Epithelial cell of prostate (primary cell): ENCODE measurements at regions not wholly inside any gene's neighbourhood (a gene's known extent, or its start where the extent isn't known, plus 50 kb on each side); places are given as distances from the start of the nearest gene placed in this dataset.

ENCODE experiments used
- DNase-seq: peaks from one replicate; pipeline ENCODE4 v3.0.0-alpha.2; 2011; ENCODE audit warnings: low read depth, low spot score
- H3K27ac ChIP-seq: fragments of 450-650 bp; 2 replicates; pipeline ENCODE4 v1.5.1; 2017; ENCODE audit warnings: mild to moderate bottlenecking

DNA sequence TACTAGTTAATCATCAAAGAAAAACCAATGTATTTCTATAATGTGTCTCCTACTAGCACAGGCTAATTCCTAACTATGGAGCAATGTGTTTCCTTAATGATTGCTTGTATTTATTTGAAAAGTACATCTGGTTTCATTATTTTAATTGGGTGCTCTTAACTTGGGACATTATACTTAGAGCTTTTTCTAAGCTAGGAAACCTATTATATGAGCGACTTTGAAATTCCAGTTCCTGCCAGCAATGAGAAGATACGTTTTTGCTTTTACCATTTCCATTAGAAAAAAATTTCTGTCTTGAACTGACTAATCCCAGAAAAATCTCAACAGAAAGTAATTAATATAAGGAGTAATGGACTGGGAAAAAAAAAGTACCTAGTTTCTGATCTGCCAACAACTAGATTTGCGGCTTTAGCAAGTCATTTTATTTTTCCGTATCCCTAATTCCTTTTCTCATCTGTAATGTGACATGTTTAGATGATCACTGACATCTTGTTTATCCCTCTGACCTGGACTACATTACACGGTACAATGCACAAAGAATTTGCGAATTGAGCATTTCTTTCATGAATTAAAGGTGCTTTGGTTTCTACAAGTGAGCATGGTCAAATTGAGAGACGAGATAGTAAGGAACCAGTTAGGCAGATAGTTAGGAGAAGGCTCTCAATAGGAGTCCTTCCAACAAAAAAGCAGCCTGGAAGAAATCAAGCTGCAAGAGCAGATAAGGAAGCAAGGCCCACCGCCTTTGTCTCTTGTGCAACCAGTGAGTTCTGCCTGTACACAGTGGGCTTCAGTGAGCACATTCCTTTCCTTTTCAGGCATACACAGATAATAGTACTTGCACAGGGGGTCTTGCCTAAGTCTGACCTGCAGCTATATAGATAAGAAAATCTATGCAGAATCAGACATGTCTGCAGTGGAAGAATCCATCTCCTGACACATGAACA is 1765.0 kb upstream of the FLRT2 start:
- H3K27ac ChIP-seq: no peak overlapping the region
- DNase-seq: no peak

DNA sequence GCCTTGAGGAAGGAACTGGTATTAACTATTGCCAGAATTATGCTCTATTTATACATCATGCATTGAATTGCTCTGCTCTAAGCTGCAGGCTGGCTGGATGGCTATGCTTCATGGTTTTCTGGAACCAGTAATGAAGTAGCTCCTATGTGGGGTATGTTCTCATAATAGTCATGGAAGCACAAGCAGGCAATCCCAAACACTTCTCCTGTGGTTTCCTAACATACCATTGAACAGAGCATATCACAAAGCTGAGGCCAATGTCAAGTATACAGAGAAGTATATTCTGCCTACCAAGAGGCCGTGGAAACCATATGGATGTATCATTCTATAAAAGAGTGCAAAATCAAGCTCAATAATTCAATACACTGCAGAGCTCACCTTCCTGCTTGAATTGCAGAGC is 1752.4 kb upstream of the FLRT2 start:
- no peak for DNase-seq
- no peak overlapping the region for H3K27ac ChIP-seq

DNA sequence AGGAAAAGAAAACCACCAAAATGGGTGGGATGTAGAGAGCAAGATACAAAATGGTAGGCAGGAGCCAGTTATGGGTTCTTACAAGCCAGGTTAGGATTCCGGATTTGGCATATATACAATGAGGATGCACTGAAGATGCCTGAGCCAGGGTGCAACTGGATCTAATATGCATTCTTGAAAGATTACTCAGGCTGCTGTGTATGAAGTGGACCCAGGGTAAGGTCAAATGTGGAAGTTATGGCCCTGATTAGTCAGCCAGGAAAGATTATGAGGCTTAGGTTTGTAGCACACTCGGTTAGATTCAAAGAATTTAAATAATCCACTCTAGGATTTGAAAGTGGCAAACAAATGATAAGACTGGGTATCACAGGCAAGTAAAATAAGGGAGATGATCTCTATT is 1750.7 kb upstream of the FLRT2 start:
- H3K27ac ChIP-seq: no peak overlapping the region
- DNase-seq: no peak

DNA sequence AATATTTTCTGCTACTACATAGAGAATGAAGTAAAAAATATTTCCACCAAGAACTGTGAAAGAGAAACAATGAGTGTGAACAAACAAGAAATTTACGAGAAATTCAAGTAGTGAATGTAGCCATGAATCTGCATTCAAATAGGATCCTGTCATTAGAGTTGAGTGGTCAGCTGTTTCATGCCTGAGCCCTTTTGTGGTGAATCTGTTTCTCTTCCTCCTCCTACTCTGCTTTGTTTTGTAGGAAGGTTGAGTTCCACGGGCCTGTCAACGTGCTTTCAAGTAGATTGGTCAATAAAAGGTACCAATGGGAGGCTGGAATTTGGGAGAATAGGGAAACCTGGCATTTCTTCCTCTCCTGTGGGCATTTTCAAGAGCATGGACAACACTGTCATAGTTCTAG is 1749.6 kb upstream of the FLRT2 start:
- H3K27ac ChIP-seq: no peak overlapping the region
- no peak for DNase-seq

DNA sequence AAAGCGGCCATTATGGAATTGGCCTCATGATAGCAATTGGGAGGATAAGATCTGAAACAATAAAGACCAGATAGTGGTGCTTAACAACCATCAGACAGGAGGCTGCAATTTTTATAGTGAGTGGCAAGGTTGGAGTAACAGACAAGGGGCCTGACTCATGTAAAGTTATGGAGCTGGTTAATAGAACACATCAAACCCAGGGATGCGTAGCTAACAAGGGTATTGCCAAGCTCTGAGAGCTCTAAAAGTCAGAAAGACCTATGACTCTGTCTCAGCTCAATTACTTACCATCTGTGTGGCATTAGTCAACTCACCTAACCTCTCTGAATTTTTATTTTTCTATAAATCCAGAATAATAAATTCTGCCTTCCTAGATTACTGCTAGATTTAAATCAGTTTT is 1731.5 kb upstream of the FLRT2 start:
- no peak for DNase-seq

DNA sequence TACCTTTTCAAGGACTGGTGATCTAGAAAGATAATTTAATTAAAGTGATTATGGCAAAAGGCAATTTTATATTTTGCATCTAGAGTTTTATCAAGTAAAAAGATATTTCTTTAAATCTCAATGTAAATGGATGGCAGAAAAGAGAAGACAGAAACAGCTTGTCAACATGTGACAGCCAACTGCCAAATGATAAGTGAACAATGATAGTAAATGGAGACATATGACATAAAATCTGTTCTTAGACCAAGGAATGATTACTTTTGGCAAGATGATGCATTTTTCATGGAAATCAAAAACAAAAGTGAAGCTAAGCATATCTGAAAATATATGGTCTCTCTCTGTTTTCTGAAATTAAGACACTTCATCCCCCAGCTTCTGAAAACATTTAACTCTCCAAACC is 1730.7 kb upstream of the FLRT2 start:
- no peak for DNase-seq
- no peak overlapping the region for H3K27ac ChIP-seq

More for the DNA sequence above, 1731.5 kb upstream of the FLRT2 start:
- no peak overlapping the region for H3K27ac ChIP-seq

DNA sequence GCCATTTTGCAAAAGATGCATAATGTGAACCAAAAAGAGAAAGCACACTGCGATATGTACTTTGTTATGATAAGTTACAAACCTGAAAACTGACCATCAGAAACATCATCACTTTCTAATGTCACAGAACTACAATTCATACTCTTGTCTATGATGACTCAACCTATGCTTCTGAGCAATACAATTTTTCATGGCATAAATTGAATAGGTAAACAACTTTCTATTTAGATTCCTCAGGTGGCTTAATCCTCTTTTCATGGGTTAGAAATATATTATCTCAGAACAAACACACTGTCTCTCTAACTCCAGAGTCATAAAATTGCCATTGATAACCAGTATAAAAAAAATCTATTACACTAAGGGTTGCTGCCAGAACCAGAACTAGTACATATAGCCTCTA is 1715.0 kb upstream of the FLRT2 start:
- no peak for DNase-seq
- H3K27ac ChIP-seq: no peak overlapping the region

DNA sequence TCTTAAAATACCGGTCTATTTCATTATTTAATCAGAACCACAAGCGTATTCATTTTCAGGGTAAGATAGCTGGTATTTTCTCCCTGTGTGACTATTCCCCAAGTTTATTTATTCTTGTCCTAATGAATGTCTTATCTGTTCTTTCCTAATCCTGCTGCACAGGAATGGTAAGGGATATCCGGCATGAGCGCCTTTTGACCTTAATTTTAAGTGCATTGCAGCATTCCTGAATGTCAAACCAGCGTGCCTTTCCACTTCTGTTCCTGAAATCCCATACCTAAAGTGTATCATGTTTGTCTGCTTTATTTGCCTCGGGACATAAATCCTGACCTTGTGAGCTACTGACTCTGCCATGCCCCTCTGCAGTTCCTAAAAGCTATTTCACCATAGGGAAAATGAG is 1713.2 kb upstream of the FLRT2 start:
- no peak overlapping the region for H3K27ac ChIP-seq
- DNase-seq: no peak

DNA sequence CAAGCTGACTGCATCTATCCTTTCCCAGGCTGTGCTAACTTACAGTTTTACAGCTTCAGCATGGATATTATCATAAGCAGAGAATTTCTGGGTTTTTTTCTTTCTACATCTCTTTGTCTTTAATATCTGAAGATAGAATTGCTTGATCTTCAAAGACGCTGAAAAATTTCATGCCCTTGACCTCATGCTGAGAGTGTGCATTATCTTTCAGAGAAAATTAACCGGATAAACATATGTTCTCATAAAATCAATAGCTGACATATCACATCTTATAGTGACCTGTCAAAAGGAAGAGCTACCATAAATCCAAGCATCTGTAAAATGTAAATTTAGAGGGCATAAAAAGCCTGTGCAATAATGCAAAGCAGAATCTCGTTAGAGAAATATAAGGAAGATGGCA is 1704.1 kb upstream of the FLRT2 start:
- no peak overlapping the region for H3K27ac ChIP-seq
- DNase-seq: no peak

DNA sequence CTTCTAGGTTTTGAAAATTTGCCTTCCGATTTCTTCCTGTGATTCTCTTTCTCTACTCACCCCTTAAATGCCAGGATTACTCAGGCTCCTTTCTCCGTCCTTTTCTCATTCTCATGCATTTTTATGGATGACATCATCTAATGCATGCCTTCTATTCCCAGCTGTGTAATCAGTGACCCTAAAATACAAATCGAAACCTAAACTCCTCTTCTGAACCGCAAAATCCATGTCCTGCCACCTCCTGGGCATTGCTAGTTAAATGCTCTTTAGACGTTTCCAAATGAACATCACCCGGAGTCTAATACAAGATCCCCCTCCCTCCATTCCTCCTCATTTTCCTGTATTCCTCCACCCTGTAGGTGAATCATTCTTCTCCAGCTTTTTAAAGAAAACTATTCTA is 1703.1 kb upstream of the FLRT2 start:
- no peak overlapping the region for H3K27ac ChIP-seq
- no peak for DNase-seq

DNA sequence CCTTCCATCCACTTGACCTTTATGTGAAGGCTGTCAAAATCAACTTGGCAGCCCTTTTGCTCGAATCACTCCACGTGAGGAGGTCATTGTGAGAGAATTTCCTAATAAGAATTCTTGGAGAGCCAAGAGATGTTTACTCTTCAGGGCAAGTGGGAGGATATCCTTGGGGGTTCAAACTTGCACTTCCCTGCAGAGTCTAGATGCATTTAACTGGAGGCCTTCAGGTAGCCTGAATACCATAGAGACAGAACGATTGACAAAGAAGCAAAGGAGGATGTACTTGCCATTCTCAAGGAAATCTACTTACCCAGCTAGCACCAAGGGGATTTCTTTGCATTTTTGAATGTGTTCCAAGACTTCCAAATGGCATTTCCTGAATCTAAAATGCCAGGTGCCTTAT is 1702.6 kb upstream of the FLRT2 start:
- no peak overlapping the region for H3K27ac ChIP-seq

DNA sequence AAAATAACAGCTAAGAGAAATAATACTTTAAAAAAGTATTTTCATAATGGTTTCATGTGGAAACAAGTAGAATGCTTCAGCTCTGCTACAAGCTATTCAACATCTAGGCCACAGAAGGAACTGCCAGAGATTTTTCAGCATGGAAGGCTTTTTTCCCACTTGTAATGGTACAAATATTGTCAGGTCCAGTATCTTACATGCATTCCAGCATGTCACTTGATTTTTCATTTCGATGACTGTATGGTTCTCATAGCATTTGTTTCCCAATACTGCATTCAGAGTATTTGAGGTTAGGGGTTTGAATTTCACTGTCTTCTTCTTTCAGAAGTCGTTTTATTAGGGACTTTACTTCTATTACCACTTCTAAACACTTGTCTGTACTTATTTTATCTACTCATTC is 1701.5 kb upstream of the FLRT2 start:
- H3K27ac ChIP-seq: no peak overlapping the region
- no peak for DNase-seq

More for the DNA sequence above, 1702.6 kb upstream of the FLRT2 start:
- no peak for DNase-seq

DNA sequence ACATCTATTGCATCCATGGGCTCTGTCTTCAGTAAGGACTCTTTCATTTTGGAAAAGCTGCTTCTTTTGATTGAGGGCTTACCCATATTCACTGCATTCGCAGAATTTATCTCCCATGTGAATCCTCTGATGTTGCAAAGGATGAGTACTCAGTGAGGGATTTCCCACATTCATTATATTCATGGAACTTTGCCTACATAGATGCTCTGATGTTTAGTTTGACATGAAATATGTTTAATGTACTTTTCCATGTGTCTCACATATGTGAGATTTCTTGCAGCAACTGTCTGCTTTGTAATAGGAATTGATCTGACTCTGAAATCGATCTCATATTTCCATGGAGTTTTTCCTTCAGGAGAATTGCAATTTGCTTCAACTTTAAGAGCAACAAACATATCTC is 1699.6 kb upstream of the FLRT2 start:
- DNase-seq: no peak
- H3K27ac ChIP-seq: no peak overlapping the region

DNA sequence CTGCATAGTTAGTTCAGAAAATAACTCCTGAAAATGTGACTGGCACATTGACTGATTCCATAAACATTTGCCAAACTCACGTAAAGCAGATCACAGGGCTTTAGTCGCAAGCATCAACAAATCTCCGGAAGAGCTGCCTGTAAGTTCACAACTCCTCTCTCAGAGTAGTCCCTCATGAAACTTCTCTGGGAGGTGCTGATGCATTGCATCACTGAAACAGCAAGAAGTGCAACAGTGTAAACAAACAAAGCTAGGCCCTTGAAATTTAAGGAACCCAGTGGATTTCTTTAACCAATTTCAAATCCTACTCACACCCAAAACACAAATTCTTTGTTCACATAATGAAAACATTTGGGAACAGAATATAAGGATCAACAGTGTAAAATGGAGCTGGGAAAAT is 1691.7 kb upstream of the FLRT2 start:
- DNase-seq: no peak

DNA sequence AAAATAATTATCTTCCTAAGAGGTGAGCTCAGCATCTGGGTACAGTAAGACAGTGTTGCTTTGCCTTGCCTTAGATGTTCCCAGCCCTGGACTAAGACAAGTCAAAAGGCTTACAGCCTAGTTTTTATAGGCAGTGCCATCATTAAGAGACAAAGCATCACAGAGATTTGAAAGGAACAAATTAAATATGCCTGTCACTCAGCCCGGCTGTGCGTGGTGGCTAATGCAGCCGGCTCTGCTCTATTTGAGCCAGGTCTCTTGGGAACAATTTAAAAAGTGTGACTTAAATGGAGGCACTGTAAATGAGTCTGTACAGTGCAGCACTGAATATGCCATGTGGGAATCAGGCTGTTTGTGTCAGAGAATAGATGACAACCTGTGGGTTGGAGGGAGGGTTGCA is 1687.4 kb upstream of the FLRT2 start:
- H3K27ac ChIP-seq: no peak overlapping the region
- no peak for DNase-seq

More for the DNA sequence above, 1691.7 kb upstream of the FLRT2 start:
- no peak overlapping the region for H3K27ac ChIP-seq

DNA sequence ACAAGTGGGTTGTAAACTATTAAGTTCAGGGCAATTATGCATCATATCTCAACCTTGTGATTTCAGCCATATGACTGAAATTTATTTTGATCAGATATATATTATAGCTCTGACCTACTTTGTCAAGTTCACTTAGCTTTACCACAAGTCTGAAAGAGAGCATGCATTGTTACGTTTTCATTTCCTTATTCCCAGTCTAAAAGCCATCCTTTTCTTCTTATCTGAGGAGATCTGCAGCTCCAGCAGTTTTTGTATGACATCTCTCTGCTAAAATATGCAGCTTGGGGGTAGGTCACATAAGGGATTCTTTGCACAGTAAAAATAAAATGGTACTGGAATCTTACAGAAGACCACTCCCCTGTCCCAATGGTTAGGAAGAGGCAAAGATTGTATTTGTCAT is 1682.8 kb upstream of the FLRT2 start:
- no peak overlapping the region for H3K27ac ChIP-seq
- no peak for DNase-seq

DNA sequence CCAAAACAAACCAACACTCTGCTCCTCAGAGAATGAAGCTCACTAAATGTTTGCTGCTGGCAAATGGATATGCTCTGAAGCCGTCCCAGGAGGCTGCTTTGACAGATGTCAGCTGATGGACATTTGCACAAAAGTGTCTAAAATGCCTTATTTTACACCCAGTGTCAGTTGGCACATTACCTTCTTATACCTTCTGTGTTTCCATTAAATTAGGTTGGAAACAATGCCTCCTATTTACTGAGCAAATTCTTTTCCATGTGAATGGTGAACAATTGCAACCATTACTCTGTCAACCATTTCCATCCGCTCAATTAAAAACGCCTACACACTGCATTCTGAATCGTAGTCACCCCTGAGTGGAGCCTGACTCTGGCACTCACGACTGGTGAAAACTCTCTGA is 1679.9 kb upstream of the FLRT2 start:
- DNase-seq: no peak
- no peak overlapping the region for H3K27ac ChIP-seq

DNA sequence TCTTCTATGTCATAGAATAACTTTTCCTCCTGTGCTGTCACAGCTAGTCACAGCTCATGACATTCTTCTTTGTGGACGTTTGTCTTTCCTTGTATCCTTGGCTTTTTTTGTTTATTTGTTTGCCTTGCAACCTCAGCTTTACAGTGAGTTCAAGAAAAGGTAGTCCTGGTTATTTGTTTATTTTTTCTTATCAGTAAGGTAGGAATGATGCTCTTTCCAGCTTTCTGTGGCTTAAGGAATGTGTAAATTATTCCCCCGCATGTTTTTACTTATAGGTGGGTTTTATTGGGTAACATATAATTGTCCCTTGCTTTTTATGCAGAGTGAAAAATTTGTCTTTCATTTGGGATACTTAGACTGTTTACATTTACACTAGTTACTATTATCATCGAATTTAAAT is 1673.6 kb upstream of the FLRT2 start:
- H3K27ac ChIP-seq: no peak overlapping the region
- no peak for DNase-seq

DNA sequence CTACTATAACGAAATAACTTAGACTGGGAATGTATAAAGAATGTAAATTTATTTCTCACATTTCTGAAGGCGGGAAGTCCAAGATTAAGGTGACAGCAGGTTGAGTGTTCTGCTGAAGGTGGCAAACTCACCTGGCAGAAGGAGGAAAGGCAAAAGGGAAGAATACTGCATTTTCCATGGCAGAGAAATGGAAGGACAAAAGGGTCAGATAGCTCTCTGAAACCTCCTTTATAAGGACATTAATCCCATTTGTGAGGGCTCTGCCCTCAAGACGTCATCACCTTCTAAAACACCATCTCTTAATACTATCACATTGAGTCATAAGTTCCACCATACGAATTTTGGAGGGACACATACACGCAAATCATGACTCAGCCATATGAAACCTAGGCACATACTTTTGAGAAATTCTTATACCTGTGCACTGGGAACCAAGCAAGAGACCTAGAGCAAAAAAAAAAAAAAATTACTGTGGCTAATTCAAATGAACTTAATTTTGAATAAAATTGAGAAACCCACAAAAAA is 1669.3 kb upstream of the FLRT2 start:
- no peak overlapping the region for H3K27ac ChIP-seq
- DNase-seq: no peak

DNA sequence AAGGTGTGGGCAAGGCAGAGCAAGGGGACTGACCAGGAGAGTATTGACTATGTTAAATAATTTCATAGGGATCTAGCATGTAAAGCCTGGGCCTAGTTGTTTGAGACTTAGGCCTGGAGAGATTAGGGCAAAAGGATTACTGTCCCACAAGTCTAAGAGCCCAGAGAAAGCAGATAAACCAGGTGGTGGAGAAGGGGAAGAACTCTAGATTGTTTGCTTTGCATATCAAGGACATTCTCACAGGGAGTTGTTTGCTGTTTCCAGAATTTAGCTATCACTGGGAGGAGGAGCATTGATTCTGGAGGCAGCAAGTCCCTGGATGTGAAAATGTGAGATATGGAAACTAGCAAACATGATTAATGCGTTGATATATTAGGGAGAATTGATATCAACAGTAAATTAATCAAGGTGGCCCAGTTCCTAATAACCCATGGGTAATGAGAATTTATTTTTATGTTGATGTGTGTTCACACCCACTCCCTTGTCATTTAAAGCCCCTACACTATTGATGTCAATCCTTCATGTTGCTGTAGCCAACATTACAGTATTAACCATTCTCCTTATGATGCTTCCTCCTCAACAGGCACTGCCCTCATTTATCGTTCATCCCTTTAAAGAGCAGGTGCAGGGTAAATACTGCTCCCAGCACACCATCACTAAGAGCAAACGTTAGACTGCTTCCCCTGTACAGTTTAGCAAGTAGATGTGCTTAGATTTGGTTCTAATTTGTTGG is 1666.7 kb upstream of the FLRT2 start:
- no peak overlapping the region for H3K27ac ChIP-seq
- DNase-seq: no peak

DNA sequence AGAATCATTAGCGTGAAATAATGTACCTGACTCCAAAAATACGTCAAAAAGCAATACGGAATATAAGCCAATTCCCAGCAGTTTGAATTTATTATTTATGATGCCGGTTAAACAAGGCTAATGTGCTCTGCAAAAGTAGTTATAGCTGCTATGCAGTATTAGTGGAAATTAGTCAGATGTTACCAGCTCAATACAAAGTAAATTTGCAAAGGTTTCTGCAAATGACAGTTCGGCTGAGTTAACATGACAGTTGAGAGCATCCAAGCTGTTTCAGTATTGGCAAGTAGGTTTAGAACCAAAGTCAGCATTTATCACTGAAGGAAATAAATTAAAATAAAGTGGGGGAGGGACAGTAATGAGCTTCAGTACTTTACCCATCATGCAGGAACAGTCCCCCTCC is 1665.8 kb upstream of the FLRT2 start:
- H3K27ac ChIP-seq: no peak overlapping the region

More for the DNA sequence above, 1665.8 kb upstream of the FLRT2 start:
- DNase-seq: no peak
